ENCODE measurements at regions not wholly inside any gene's neighbourhood (a gene's known extent, or its start where the extent isn't known, plus 50 kb on each side); places are given as distances from the start of the nearest gene placed in this dataset.

GRCh38 chr18:67331857-67332256, 184.7 kb downstream of the DSEL start:
- H3K27ac ChIP-seq: peak overlapping the region; percentile 35; the same call in 1 of the 2 replicates
- TF ChIP-seq CTCF (IDR thresholded peaks at IDR 0.05): no peak
- no peak for TF ChIP-seq ZFX (IDR thresholded peaks at IDR 0.05; ENCODE audit: borderline replicate concordance)

- no peak overlapping the region for H3K27ac ChIP-seq
- TF ChIP-seq CTCF (IDR thresholded peaks at IDR 0.05) (no peak), ZFX (IDR thresholded peaks at IDR 0.05; ENCODE audit: borderline replicate concordance) (no peak)
Measured at GRCh38 chr18:67319109-67319508, 197.4 kb downstream of the DSEL start.

- H3K27ac ChIP-seq: no peak overlapping the region
- TF ChIP-seq CTCF (IDR thresholded peaks at IDR 0.05) (no peak), ZFX (IDR thresholded peaks at IDR 0.05; ENCODE audit: borderline replicate concordance) (no peak)
Measured at GRCh38 chr18:67318651-67319050, 197.9 kb downstream of the DSEL start.

GRCh38 chr18:67310826-67311225, 205.7 kb downstream of the DSEL start:
- TF ChIP-seq ZFX (IDR thresholded peaks at IDR 0.05; ENCODE audit: borderline replicate concordance): no peak
- TF ChIP-seq CTCF (IDR thresholded peaks at IDR 0.05): no peak
- H3K27ac ChIP-seq: no peak overlapping the region

- no peak overlapping the region for H3K27ac ChIP-seq
- no peak for TF ChIP-seq CTCF (IDR thresholded peaks at IDR 0.05)
- no peak for TF ChIP-seq ZFX (IDR thresholded peaks at IDR 0.05; ENCODE audit: borderline replicate concordance)
Measured at GRCh38 chr18:67308819-67309218, 207.7 kb downstream of the DSEL start.

GRCh38 chr18:67305466-67305865, 211.1 kb downstream of the DSEL start:
- TF ChIP-seq CTCF (IDR thresholded peaks at IDR 0.05) (no peak), ZFX (IDR thresholded peaks at IDR 0.05; ENCODE audit: borderline replicate concordance) (no peak)
- H3K27ac ChIP-seq: no peak overlapping the region

- TF ChIP-seq ZFX (IDR thresholded peaks at IDR 0.05; ENCODE audit: borderline replicate concordance) (no peak), CTCF (IDR thresholded peaks at IDR 0.05) (no peak)
- no peak overlapping the region for H3K27ac ChIP-seq
Measured at GRCh38 chr18:67302043-67302442, 214.5 kb downstream of the DSEL start.

Data from 22Rv1 (cell line).